A549 (cell line): ENCODE measurements at regions not wholly inside any gene's neighbourhood (a gene's known extent, or its start where the extent isn't known, plus 50 kb on each side); places are given as distances from the start of the nearest gene placed in this dataset.

Experiments used
- ATAC-seq, 2 experiments: fragments of 200-7000 bp in 1 of 2; fragments of >200 bp in 1 of 2; cut with Nextera tagmentation in 1 of 2; cut with Tn5 transposase in 1 of 2; 3 replicates each; pipeline versions ENCODE4 v1.8.0 to v1.9.1; 2018 to 2020; ENCODE audit warnings: mild to moderate bottlenecking in 1 of 2, moderate library complexity in 1 of 2
- CTCF ChIA-PET: fragments of 300-600 bp; sonication (Branson Sonifier 250); formaldehyde crosslinking; extraction: SDS; loops from one replicate; lab custom pipeline; 2021; ENCODE audit warnings: antibody characterized with exemption, inconsistent platforms; lab: Yijun Ruan, JAX
- POLR2A ChIA-PET: fragments of 350-600 bp; formaldehyde crosslinking; extraction: SDS; loops from one replicate; lab custom pipeline; 2021; ENCODE audit warnings: antibody characterized with exemption, inconsistent platforms; lab: Yijun Ruan, JAX
- DNase-seq, 2 experiments: peaks; one replicate each; pipeline versions ENCODE4 v3.0.0 to v3.0.0-alpha.2; 2011 to 2016; ENCODE audit warnings: low read depth in 1 of 2, low spot score in 1 of 2
- FAIRE-seq: peaks from 2 replicates; lab custom pipeline; 2011; peaks lifted over from hg19 to GRCh38; lab: Jason Lieb, UNC
- H3K27ac ChIP-seq, 2 experiments: fragments of >200 bp; sonication (Bioruptor Twin); formaldehyde crosslinking; 3 replicates each; pipeline ENCODE4 v1.5.1; 2016 to 2017
- H3K4me1 ChIP-seq: fragments of >200 bp; sonication (Bioruptor Twin); formaldehyde crosslinking; 3 replicates; pipeline ENCODE4 v1.6.1; 2016
- H3K4me2 ChIP-seq: fragments of >200 bp; sonication (Bioruptor Twin); formaldehyde crosslinking; 3 replicates; pipeline ENCODE4 v1.6.1; 2016
- H3K4me3 ChIP-seq: fragments of >200 bp; sonication (Bioruptor Twin); formaldehyde crosslinking; 3 replicates; pipeline ENCODE4 v1.5.1; 2016
- H3K9me3 ChIP-seq: fragments of >200 bp; sonication (Bioruptor Twin); formaldehyde crosslinking; 3 replicates; pipeline ENCODE4 v1.6.1; 2016
- EHF ChIP-seq: fragments of 250-450 bp; sonication (Bioruptor Pico); IDR thresholded peaks from 2 replicates; pipeline ENCODE4 v1.5.0; 2020; ENCODE audit warnings: mild to moderate bottlenecking
- HDAC2 ChIP-seq: fragments of 200-600 bp; sonication (generic); IDR thresholded peaks from 2 replicates; pipeline ENCODE4 v1.6.1; 2016
- HEYL ChIP-seq: fragments of 250-450 bp; sonication (Bioruptor Pico); IDR thresholded peaks from 2 replicates; pipeline ENCODE4 v1.8.0; 2021; ENCODE audit warnings: mild to moderate bottlenecking, moderate library complexity
- HOXB13 ChIP-seq: fragments of 250-450 bp; sonication (Bioruptor Pico); IDR thresholded peaks from 2 replicates; pipeline ENCODE4 v1.5.0; 2020; ENCODE audit warnings: low read depth, mild to moderate bottlenecking, moderate library complexity
- JUNB ChIP-seq: fragments of >200 bp; sonication (Bioruptor Twin); formaldehyde crosslinking; IDR thresholded peaks from 2 replicates; pipeline ENCODE4 v1.6.1; 2016
- MAZ ChIP-seq: fragments of 150-350 bp; IDR thresholded peaks from 2 replicates; pipeline ENCODE4 v1.6.1; 2014; ENCODE audit warnings: antibody characterized with exemption, low read depth, low read length, borderline replicate concordance
- NFE2L2 ChIP-seq: fragments of 150-350 bp; conservative IDR thresholded peaks from 2 replicates; pipeline ENCODE4 v1.6.1; 2014; ENCODE audit warnings: low read length
- NPAS2 ChIP-seq: fragments of 250-450 bp; sonication (Bioruptor Pico); IDR thresholded peaks from 2 replicates; pipeline ENCODE4 v1.8.0; 2022; ENCODE audit warnings: mild to moderate bottlenecking, moderate library complexity, borderline replicate concordance
- PHF8 ChIP-seq: fragments of 200-600 bp; sonication (generic); IDR thresholded peaks from 2 replicates; pipeline ENCODE4 v1.6.1; 2016; ENCODE audit warnings: low read depth, mild to moderate bottlenecking, antibody characterized with exemption, moderate library complexity, borderline replicate concordance
- POLR2A ChIP-seq: IDR thresholded peaks from 2 replicates; pipeline ENCODE4 v1.6.1; 2012; ENCODE audit warnings: mild to moderate bottlenecking, low read length
- RCOR1 ChIP-seq: fragments of 150-350 bp; IDR thresholded peaks from 2 replicates; pipeline ENCODE4 v1.6.1; 2014; ENCODE audit warnings: antibody characterized with exemption, low read length, low read depth
- RFX5 ChIP-seq: fragments of 450-650 bp; IDR thresholded peaks from 2 replicates; pipeline ENCODE4 v1.7.1; 2014; ENCODE audit warnings: antibody characterized with exemption, mild to moderate bottlenecking, moderate library complexity
- TP53 ChIP-seq: fragments of 250-450 bp; sonication (Bioruptor Pico); IDR thresholded peaks from 2 replicates; pipeline ENCODE4 v1.5.0; 2021; ENCODE audit warnings: mild to moderate bottlenecking, moderate library complexity
- ZNF302 ChIP-seq: fragments of 250-450 bp; sonication (Bioruptor Pico); IDR thresholded peaks from 2 replicates; pipeline ENCODE4 v1.9.0; 2021; ENCODE audit warnings: inconsistent platforms, mild to moderate bottlenecking, moderate library complexity
- WGBS: methylation state at CpG from one replicate; pipeline ENCODE4 v1.1.6; 2017; ENCODE audit errors: missing lambda C conversion rate; 5-methylcytosine and 5-hydroxymethylcytosine counted together
- TF ChIP-seq, protein P1 (sequence below): fragments of 450-650 bp; IDR thresholded peaks from 2 replicates; pipeline ENCODE4 v1.6.1; 2014; ENCODE audit warnings: antibody characterized with exemption
- TF ChIP-seq, protein P2 (sequence below): fragments of 200-600 bp; sonication (generic); IDR thresholded peaks from 2 replicates; pipeline ENCODE4 v1.6.1; 2016; ENCODE audit warnings: antibody characterized with exemption, mild to moderate bottlenecking, moderate library complexity
- TF ChIP-seq, protein P3 (sequence below): fragments of >200 bp; sonication (Bioruptor Twin); formaldehyde crosslinking; IDR thresholded peaks from 3 replicates; pipeline ENCODE4 v1.6.1; 2016

DNA sequence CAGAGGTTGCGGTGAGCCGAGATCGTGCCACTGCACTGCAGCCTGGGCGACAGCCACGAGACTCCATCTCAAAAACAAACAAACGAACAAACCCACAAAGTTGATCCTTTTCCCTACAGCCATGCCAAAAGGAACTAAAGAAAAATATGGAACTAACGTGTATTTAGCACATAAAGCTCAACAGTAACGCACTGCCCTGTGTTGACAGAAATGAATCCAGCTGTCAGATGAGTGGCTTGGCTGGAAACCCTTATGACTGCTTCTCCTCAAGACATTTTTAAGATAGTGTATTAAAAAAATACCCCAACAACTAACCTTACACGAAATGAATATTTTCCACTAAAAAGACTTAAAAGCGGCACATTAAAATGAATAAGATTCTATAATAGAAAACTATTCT is 62.9 kb upstream of the TUBA3E start:
- TF ChIP-seq PHF8 (no peak), RFX5 (no peak), EHF (CRISPR knock-in tag) (no peak), TP53 (CRISPR knock-in tag) (no peak), NPAS2 (no peak), NFE2L2 (no peak), MAZ (no peak), HOXB13 (CRISPR knock-in tag) (no peak), ZNF302 (CRISPR knock-in tag) (no peak), RCOR1 (no peak), HDAC2 (no peak)
- TF ChIP-seq, protein P1, sequence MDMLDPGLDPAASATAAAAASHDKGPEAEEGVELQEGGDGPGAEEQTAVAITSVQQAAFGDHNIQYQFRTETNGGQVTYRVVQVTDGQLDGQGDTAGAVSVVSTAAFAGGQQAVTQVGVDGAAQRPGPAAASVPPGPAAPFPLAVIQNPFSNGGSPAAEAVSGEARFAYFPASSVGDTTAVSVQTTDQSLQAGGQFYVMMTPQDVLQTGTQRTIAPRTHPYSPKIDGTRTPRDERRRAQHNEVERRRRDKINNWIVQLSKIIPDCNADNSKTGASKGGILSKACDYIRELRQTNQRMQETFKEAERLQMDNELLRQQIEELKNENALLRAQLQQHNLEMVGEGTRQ, result no peak
- TF ChIP-seq, protein P2, sequence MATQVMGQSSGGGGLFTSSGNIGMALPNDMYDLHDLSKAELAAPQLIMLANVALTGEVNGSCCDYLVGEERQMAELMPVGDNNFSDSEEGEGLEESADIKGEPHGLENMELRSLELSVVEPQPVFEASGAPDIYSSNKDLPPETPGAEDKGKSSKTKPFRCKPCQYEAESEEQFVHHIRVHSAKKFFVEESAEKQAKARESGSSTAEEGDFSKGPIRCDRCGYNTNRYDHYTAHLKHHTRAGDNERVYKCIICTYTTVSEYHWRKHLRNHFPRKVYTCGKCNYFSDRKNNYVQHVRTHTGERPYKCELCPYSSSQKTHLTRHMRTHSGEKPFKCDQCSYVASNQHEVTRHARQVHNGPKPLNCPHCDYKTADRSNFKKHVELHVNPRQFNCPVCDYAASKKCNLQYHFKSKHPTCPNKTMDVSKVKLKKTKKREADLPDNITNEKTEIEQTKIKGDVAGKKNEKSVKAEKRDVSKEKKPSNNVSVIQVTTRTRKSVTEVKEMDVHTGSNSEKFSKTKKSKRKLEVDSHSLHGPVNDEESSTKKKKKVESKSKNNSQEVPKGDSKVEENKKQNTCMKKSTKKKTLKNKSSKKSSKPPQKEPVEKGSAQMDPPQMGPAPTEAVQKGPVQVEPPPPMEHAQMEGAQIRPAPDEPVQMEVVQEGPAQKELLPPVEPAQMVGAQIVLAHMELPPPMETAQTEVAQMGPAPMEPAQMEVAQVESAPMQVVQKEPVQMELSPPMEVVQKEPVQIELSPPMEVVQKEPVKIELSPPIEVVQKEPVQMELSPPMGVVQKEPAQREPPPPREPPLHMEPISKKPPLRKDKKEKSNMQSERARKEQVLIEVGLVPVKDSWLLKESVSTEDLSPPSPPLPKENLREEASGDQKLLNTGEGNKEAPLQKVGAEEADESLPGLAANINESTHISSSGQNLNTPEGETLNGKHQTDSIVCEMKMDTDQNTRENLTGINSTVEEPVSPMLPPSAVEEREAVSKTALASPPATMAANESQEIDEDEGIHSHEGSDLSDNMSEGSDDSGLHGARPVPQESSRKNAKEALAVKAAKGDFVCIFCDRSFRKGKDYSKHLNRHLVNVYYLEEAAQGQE, result no peak
- TF ChIP-seq, all 56 proteins: peak for 0
- Histone ChIP-seq H3K27ac (no peak overlapping the region), H3K4me3 (no peak overlapping the region), H3K4me2 (no peak overlapping the region), H3K9me3 (no peaks in the 10 kb centered on the region), H3K4me1 (no peaks in the 10 kb centered on the region)
- no peak for DNase-seq
- POLR2A ChIA-PET, result interaction anchor here (0.7 kb wide), 1 partner anchor 81 kb away, joined by 4 read pairs; a partner anchor contains a TSS
- 65% methylated on average over 10 of the region's 10 CpGs for WGBS
- FAIRE-seq, result no peak
- CTCF ChIA-PET, result no interaction called here
- ATAC-seq, result no peak

DNA sequence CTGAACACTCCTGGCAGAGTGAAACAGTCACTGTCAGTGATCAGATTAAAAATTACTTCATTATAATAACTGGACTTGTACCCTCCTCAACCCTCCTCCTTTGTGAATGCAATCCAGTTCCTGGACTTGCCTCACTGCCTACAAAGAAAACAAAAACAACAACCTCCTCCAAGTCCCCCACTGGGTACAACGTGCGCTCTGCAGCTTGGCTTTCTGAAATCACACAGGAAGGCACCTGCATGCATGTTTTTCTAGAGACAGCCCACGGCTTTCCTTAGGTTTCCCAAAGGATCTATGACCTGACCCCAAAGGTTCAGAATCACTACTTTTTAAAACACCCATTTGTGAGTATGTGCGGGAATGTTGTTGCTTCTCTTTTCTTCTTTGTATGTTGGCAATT is 61.4 kb upstream of the TUBA3E start:
- CTCF ChIA-PET, result interaction anchor here (1.7 kb wide), 1 partner anchor 73 kb away, joined by 6 read pairs; no protein-coding TSS in a partner anchor
- no peak for FAIRE-seq
- POLR2A ChIA-PET, result no interaction called here

More for the DNA sequence above, 61.4 kb upstream of the TUBA3E start:
- ATAC-seq, result no peak
- DNase-seq, result no peak
- H3K9me3 ChIP-seq, result no peaks in the 10 kb centered on the region
- no peak overlapping the region for H3K4me3 ChIP-seq
- no peak overlapping the region for H3K4me2 ChIP-seq
- no peaks in the 10 kb centered on the region for H3K4me1 ChIP-seq
- WGBS, result 62% methylated on average over 4 of the region's 4 CpGs
- TF ChIP-seq HEYL (no peak), POLR2A (no peak), JUNB (no peak), HOXB13 (CRISPR knock-in tag) (no peak)
- TF ChIP-seq, protein P3, sequence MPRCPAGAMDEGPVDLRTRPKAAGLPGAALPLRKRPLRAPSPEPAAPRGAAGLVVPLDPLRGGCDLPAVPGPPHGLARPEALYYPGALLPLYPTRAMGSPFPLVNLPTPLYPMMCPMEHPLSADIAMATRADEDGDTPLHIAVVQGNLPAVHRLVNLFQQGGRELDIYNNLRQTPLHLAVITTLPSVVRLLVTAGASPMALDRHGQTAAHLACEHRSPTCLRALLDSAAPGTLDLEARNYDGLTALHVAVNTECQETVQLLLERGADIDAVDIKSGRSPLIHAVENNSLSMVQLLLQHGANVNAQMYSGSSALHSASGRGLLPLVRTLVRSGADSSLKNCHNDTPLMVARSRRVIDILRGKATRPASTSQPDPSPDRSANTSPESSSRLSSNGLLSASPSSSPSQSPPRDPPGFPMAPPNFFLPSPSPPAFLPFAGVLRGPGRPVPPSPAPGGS, result no peak
- TF ChIP-seq, protein P2, result no peak
- TF ChIP-seq, all 56 proteins: peak for 0
- no peak overlapping the region for H3K27ac ChIP-seq
